HepG2 (cell line): ENCODE measurements at regions not wholly inside any gene's neighbourhood (a gene's known extent, or its start where the extent isn't known, plus 50 kb on each side); places are given as distances from the start of the nearest gene placed in this dataset.

Source experiments
- CENPX ChIP-seq: sonication (generic); formaldehyde crosslinking; IDR thresholded peaks from 2 replicates; pipeline ENCODE4 v1.9.0; 2021; ENCODE audit warnings: mild to moderate bottlenecking, missing genetic modification reagents, moderate library complexity
- CTCF ChIP-seq: sonication (generic); formaldehyde crosslinking; IDR thresholded peaks from 2 replicates; pipeline ENCODE4 v1.5.0; 2020; ENCODE audit warnings: mild to moderate bottlenecking, missing genetic modification reagents, moderate library complexity
- EEA1 ChIP-seq: sonication (generic); formaldehyde crosslinking; IDR thresholded peaks from 2 replicates; pipeline ENCODE4 v1.5.1; 2020; ENCODE audit warnings: mild to moderate bottlenecking, missing genetic modification reagents, borderline replicate concordance
- FOXA3 ChIP-seq: IDR thresholded peaks from 2 replicates; pipeline ENCODE4 v1.6.1; 2016; ENCODE audit warnings: missing genetic modification reagents, missing compliant biosample characterization
- IRF2 ChIP-seq: IDR thresholded peaks from 2 replicates; pipeline ENCODE4 v1.6.1; 2018; ENCODE audit warnings: missing genetic modification reagents, missing compliant biosample characterization
- KAT7 ChIP-seq: IDR thresholded peaks from 2 replicates; pipeline ENCODE4 v1.6.1; 2018; ENCODE audit warnings: borderline replicate concordance, missing compliant biosample characterization
- POLR2A ChIP-seq, 2 experiments: IDR thresholded peaks; 2 replicates each; pipeline ENCODE4 v1.6.1; 2011; ENCODE audit warnings: low read depth in 2 of 2, low read length in 2 of 2, mild to moderate bottlenecking in 1 of 2, moderate library complexity in 1 of 2; ENCODE audit not compliant: insufficient read depth in 1 of 2
- POLR2AphosphoS5 ChIP-seq: IDR thresholded peaks from 2 replicates; pipeline ENCODE4 v1.6.1; 2012; ENCODE audit warnings: low read depth, low read length
- TARDBP ChIP-seq: sonication (generic); formaldehyde crosslinking; IDR thresholded peaks from 2 replicates; pipeline ENCODE4 v1.8.0; 2022; ENCODE audit warnings: mild to moderate bottlenecking, missing genetic modification reagents
- ZNF24 ChIP-seq: fragments of 450-650 bp; IDR thresholded peaks from 2 replicates; pipeline ENCODE4 v1.6.1; 2017; ENCODE audit warnings: antibody characterized with exemption, mild to moderate bottlenecking
- ZNF512 ChIP-seq: sonication (generic); formaldehyde crosslinking; IDR thresholded peaks from 2 replicates; pipeline ENCODE4 v1.4.0; 2020; ENCODE audit warnings: mild to moderate bottlenecking, missing genetic modification reagents
- ZNF644 ChIP-seq: IDR thresholded peaks from 2 replicates; pipeline ENCODE4 v1.6.1; 2016; ENCODE audit warnings: low read depth

- TF ChIP-seq CENPX (CRISPR knock-in tag), result no peak
- no peak for TF ChIP-seq ZNF24
- TF ChIP-seq ZNF512, result no peak
- no peak for TF ChIP-seq POLR2AphosphoS5
- TF ChIP-seq KAT7 (CRISPR knock-in tag), result no peak
- no peak for TF ChIP-seq POLR2A (IDR thresholded peaks at IDR 0.05; ENCODE audit: insufficient read depth in 1 of 2, low read depth in 2 of 2, low read length in 2 of 2)
- no peak for TF ChIP-seq EEA1 (CRISPR knock-in tag)
- TF ChIP-seq TARDBP (CRISPR knock-in tag), result no peak
- no peak for TF ChIP-seq CTCF (CRISPR knock-in tag)
- TF ChIP-seq ZNF644, result no peak
- no peak for TF ChIP-seq IRF2
- no peak for TF ChIP-seq FOXA3 (CRISPR knock-in tag)
Measured at GRCh38 chr18:75129717-75130477, 79.0 kb downstream of the PTGR3 start.
